ENCODE measurements at regions not wholly inside any gene's neighbourhood (a gene's known extent, or its start where the extent isn't known, plus 50 kb on each side); places are given as distances from the start of the nearest gene placed in this dataset.
"Not testable (repeated sequence)": the region's sequence is repeated elsewhere in the genome, so short reads cannot be mapped to it uniquely, and the experiment has no call there.

DNA sequence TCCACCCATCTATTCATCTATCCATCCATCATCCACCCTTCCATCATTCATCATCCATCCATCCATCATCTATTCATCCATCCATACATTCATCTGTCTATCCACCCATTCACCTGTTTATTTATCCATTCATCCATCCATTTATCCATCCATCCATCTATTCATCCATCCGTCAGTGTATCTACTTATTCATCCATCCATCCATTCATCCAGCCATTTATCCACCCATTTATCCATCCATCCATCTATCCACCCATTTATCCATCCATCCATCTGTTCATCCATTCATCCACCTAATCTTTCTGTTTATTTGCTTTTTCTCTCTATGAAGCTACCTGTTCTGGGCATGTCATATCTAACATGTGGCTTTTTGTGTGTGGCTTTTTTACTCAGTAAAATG, 115.4 kb downstream of the CRYAA start:
- Histone ChIP-seq H3K4me1 (ENCODE audit: insufficient read depth) (no peaks in the 10 kb centered on the region), H3K9me2 (ENCODE audit: insufficient read depth) (peaks cover 7% of the 10 kb centered on the region; the same call in 1 of the 2 replicates), H2AFZ (no peak overlapping the region), H3K36me3 (ENCODE audit: insufficient read depth) (no peaks in the 10 kb centered on the region; the same call in 1 of the 2 replicates), H4K20me1 (replicated peaks; ENCODE audit: insufficient read depth) (no peaks in the 10 kb centered on the region), H3F3A (replicated peaks; ENCODE audit: low read depth) (no peaks in the 10 kb centered on the region), H3K27me3 (ENCODE audit: insufficient read depth) (no peaks in the 10 kb centered on the region), H3K4me3 (no peak overlapping the region), H3K4me2 (no peak overlapping the region), H3K79me2 (replicated peaks; ENCODE audit: insufficient read depth) (no peaks in the 10 kb centered on the region), H3K27ac (ENCODE audit: low read depth) (no peak overlapping the region)
- peaks cover 8% of the 10 kb centered on the region for H3K27me3 Mint-ChIP-seq (ENCODE audit: insufficient read depth, low read depth, poor library complexity)
- DNase-seq (ENCODE audit: low spot score) (no peak), ATAC-seq (no peak)
- no peak overlapping the region for H3K4me3 Mint-ChIP-seq
- H3K36me3 Mint-ChIP-seq (ENCODE audit: low read depth), result no peaks in the 10 kb centered on the region
- no peaks in the 10 kb centered on the region for H3K9me3 Mint-ChIP-seq
- TF ChIP-seq NANOG (IDR thresholded peaks at IDR 0.05; ENCODE audit: borderline replicate concordance), result no peak
- H3K27ac Mint-ChIP-seq, result no peak overlapping the region
- peaks cover 10% of the 10 kb centered on the region; the same call in 2 of the 3 replicates for H3K4me1 Mint-ChIP-seq

DNA sequence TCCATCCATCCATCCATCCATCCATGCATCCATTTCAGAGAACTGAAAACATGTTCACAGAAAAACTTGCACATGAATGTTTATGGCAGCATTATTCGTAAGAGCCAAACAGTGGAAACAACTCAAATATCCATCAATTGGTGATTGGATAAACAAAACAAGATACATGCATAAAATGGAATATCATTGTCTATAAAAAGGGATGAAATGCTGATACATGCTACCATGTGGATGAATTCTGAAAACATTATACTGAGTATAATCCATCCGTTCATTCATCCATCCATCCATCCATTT, 115.1 kb downstream of the CRYAA start:
- not testable (repeated sequence) for H3K79me2 ChIP-seq (replicated peaks; ENCODE audit: insufficient read depth); H3K4me2 ChIP-seq; H3K4me3 ChIP-seq; H3K36me3 Mint-ChIP-seq (ENCODE audit: low read depth); H3K36me3 ChIP-seq (ENCODE audit: insufficient read depth); H3K27me3 ChIP-seq (ENCODE audit: insufficient read depth); H3K4me3 Mint-ChIP-seq; DNase-seq (ENCODE audit: low spot score); H3K4me1 Mint-ChIP-seq; ATAC-seq; H3K27ac Mint-ChIP-seq; H4K20me1 ChIP-seq (replicated peaks; ENCODE audit: insufficient read depth); H3K9me3 Mint-ChIP-seq; H3K4me1 ChIP-seq (ENCODE audit: insufficient read depth); H3K9me2 ChIP-seq (ENCODE audit: insufficient read depth); H3K27ac ChIP-seq (ENCODE audit: low read depth); H3F3A ChIP-seq (replicated peaks; ENCODE audit: low read depth); H2AFZ ChIP-seq
- peaks cover 10% of the 10 kb centered on the region for H3K27me3 Mint-ChIP-seq (ENCODE audit: insufficient read depth, low read depth, poor library complexity)

GRCh38 chr21:43283136-43283924, 114.5 kb downstream of the CRYAA start:
- Histone ChIP-seq H3K36me3 (ENCODE audit: insufficient read depth) (no peaks in the 10 kb centered on the region; the same call in 1 of the 2 replicates), H2AFZ (no peak overlapping the region), H3F3A (replicated peaks; ENCODE audit: low read depth) (no peaks in the 10 kb centered on the region), H3K9me2 (ENCODE audit: insufficient read depth) (peaks cover 7% of the 10 kb centered on the region; the same call in 1 of the 2 replicates), H3K27ac (ENCODE audit: low read depth) (no peak overlapping the region), H3K79me2 (replicated peaks; ENCODE audit: insufficient read depth) (no peaks in the 10 kb centered on the region), H4K20me1 (replicated peaks; ENCODE audit: insufficient read depth) (no peaks in the 10 kb centered on the region), H3K4me1 (ENCODE audit: insufficient read depth) (no peaks in the 10 kb centered on the region), H3K4me2 (no peak overlapping the region), H3K4me3 (no peak overlapping the region), H3K27me3 (ENCODE audit: insufficient read depth) (no peaks in the 10 kb centered on the region)
- no peak for ATAC-seq
- TF ChIP-seq EZH2phosphoT487 (IDR thresholded peaks at IDR 0.05; ENCODE audit: unreplicated experiment), result no peak
- TF ChIP-seq POLR2AphosphoS5 (IDR thresholded peaks at IDR 0.05; ENCODE audit: low read depth), result no peak
- TF ChIP-seq ETS1 (IDR thresholded peaks at IDR 0.05), result no peak
- TF ChIP-seq ZNF114 (CRISPR knock-in tag; IDR thresholded peaks at IDR 0.05), result no peak
- no peak for TF ChIP-seq CREB1 (CRISPR knock-in tag; IDR thresholded peaks at IDR 0.05; ENCODE audit: low read depth)
- no peak for TF ChIP-seq STAT1 (IDR thresholded peaks at IDR 0.05; ENCODE audit: unreplicated experiment)
- no peak overlapping the region for H3K4me3 Mint-ChIP-seq
- no peaks in the 10 kb centered on the region for H3K36me3 Mint-ChIP-seq (ENCODE audit: low read depth)
- H3K27me3 Mint-ChIP-seq (ENCODE audit: insufficient read depth, low read depth, poor library complexity), result peaks cover 12% of the 10 kb centered on the region
- no peaks in the 10 kb centered on the region for H3K9me3 Mint-ChIP-seq
- no peak for DNase-seq (ENCODE audit: low spot score)
- peaks cover 13% of the 10 kb centered on the region; the same call in 2 of the 3 replicates for H3K4me1 Mint-ChIP-seq
- no peak overlapping the region for H3K27ac Mint-ChIP-seq

Data from GM23338 (cell line).